Activated T-cell treated with anti-CD3 and anti-CD28 coated beads, Interleukin-2, amount 50 U/mL, for 24 hours (primary cell): ENCODE measurements at regions not wholly inside any gene's neighbourhood (a gene's known extent, or its start where the extent isn't known, plus 50 kb on each side); places are given as distances from the start of the nearest gene placed in this dataset.

Experiments
- DNase-seq: peaks from one replicate; pipeline ENCODE4 v3.0.0-alpha.2; 2020
- H3K27ac Mint-ChIP-seq: 2 replicates; pipeline ENCODE4 v1.8.0; 2020; ENCODE audit warnings: mild to moderate bottlenecking, mixed read lengths
- H3K27me3 Mint-ChIP-seq: 2 replicates; pipeline ENCODE4 v1.8.0; 2020; ENCODE audit warnings: mixed read lengths
- H3K36me3 Mint-ChIP-seq: 2 replicates; pipeline ENCODE4 v1.8.0; 2020; ENCODE audit warnings: low read depth, mixed read lengths
- H3K4me1 Mint-ChIP-seq: 2 replicates; pipeline ENCODE4 v1.8.0; 2020; ENCODE audit warnings: low read depth, mixed read lengths
- H3K4me3 Mint-ChIP-seq: 2 replicates; pipeline ENCODE4 v1.8.0; 2020; ENCODE audit warnings: mild to moderate bottlenecking, moderate library complexity, mixed read lengths
- H3K9me3 Mint-ChIP-seq: 2 replicates; pipeline ENCODE4 v1.8.0; 2020; ENCODE audit warnings: mixed read lengths

DNA sequence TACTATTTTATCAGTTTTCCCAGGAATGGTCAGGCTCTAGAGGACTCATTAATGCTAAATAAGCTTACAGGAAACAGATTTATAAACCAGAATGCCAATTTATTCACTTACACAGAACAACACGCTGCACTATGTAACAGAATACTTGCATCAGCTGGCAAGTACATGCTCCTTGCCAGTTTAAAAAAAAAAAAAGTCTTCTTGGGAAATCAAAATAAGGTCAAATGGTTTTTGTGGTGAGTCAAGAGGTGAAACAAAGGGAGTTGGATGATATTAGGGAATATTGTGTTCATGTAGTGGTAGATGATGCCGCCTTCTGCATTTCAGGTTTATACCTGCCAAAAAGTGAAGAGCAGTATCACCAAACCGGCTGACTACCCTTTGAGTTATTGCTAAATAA lies 1322.1 kb upstream of the ZEB2 start:
- H3K27me3 Mint-ChIP-seq: no peaks in the 10 kb centered on the region
- peaks cover 2% of the 10 kb centered on the region for H3K9me3 Mint-ChIP-seq
- no peak overlapping the region for H3K27ac Mint-ChIP-seq
- H3K4me3 Mint-ChIP-seq: no peak overlapping the region
- no peak for DNase-seq
- no peaks in the 10 kb centered on the region for H3K36me3 Mint-ChIP-seq
- H3K4me1 Mint-ChIP-seq: no peaks in the 10 kb centered on the region

DNA sequence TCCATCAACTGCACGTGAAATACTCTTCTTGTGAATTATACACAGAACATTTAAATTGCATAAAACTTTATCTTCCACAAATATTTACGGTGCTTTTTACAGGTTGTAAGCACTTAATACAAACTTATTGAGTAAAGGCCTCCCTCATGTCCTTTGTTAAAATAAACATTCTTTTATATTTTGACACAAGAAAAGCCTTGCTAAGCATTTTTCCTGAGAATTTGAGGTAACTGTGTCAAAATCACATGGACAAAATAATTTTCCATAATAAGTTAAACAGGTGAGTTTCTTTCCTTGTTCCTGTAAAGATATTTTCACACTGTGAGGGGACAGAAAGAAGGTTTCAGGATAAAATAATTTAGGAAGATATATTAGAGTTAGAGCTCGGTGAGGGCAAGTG lies 1317.1 kb upstream of the ZEB2 start:
- Mint-ChIP-seq H3K36me3 (no peaks in the 10 kb centered on the region), H3K9me3 (peaks cover 2% of the 10 kb centered on the region), H3K4me1 (no peaks in the 10 kb centered on the region), H3K27me3 (no peaks in the 10 kb centered on the region), H3K27ac (no peak overlapping the region), H3K4me3 (no peak overlapping the region)
- no peak for DNase-seq

DNA sequence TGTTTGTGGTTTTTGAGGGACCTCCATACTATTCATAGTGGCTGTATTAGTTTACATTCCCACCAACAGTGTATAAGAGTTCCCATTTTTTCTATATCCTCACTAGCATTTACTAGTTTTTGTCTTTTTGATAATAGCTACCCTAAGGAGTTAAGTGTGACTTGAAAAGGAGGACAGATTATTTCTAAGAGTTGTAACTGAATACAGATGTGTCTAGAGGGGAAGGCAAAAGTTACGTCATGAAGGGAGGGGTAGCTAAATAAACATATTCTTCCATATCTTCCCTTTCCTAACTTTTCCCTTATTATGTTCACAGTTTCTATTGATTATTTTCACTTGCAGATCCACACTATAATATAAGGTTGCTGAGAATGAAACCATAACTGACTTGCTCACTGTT lies 1315.7 kb upstream of the ZEB2 start:
- H3K4me3 Mint-ChIP-seq: no peak overlapping the region
- H3K36me3 Mint-ChIP-seq: no peaks in the 10 kb centered on the region
- peaks cover 2% of the 10 kb centered on the region for H3K9me3 Mint-ChIP-seq
- no peak overlapping the region for H3K27ac Mint-ChIP-seq
- H3K27me3 Mint-ChIP-seq: no peaks in the 10 kb centered on the region
- DNase-seq: no peak
- H3K4me1 Mint-ChIP-seq: no peaks in the 10 kb centered on the region

DNA sequence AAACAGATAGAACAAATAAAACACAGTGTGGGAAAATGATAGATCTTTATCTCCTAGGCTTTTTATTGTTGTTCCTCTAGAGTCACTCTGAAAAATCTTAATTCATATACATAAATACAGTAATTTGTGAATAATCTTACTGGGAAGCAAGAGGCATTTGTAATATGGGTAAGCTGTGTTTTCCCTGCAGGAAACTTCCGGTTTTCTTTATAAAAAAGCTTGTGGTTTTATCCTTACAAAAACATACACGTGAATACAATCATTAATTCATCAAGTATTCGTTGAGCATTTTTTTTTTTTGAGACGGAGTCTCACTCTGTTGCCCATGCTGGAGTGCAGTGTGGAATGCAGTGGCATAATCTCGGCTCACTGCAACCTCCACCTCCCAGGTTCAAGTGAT lies 1312.8 kb upstream of the ZEB2 start:
- Mint-ChIP-seq H3K27me3 (no peaks in the 10 kb centered on the region), H3K4me3 (no peak overlapping the region), H3K27ac (no peak overlapping the region), H3K4me1 (no peaks in the 10 kb centered on the region), H3K9me3 (no peaks in the 10 kb centered on the region), H3K36me3 (no peaks in the 10 kb centered on the region)
- no peak for DNase-seq

DNA sequence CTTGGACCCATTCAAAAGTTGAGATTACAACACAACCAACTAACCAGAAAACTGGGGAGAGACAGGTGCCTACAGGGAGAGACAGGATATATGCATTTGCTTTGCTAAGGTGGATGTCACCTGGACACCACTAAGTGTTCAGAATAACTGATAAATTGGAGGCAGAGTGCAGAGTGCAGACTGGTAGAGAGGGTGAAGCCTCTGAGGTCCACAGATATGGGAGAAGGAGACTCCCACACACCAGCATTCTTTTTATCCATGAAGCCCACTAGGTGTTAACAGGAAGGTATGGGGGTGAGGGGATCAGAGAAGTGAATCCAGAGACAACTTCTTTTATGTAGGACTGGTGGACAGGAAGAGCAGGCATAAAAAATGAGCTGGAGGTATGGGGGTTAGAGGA lies 1310.0 kb upstream of the ZEB2 start:
- Mint-ChIP-seq H3K4me1 (no peaks in the 10 kb centered on the region), H3K27me3 (no peaks in the 10 kb centered on the region), H3K4me3 (no peak overlapping the region), H3K27ac (no peak overlapping the region), H3K9me3 (peaks cover 4% of the 10 kb centered on the region), H3K36me3 (no peaks in the 10 kb centered on the region)
- no peak for DNase-seq

DNA sequence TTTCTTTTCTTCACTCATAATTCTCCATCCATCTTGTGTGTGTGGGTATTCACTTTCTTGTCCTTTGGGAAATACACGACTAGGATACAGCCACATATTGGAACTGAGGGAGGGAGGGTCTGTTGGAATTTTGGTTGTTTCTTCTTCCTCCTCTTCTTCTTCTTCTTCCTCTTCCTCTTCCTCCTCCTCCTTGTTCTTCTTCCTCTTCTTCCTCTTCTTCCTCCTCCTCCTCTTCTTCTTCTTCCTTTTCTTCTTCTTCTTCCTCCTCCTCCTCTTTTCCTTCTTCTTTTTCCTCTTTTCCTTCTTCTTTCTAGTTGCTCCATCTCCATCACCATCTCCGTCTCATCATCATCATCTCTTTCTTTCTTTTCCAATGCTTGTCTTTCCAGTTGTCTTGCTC lies 1307.3 kb upstream of the ZEB2 start:
- no peaks in the 10 kb centered on the region for H3K36me3 Mint-ChIP-seq
- H3K4me3 Mint-ChIP-seq: no peak overlapping the region
- H3K27ac Mint-ChIP-seq: no peak overlapping the region
- no peak for DNase-seq
- peaks cover 4% of the 10 kb centered on the region for H3K9me3 Mint-ChIP-seq
- H3K4me1 Mint-ChIP-seq: no peaks in the 10 kb centered on the region
- no peaks in the 10 kb centered on the region for H3K27me3 Mint-ChIP-seq

DNA sequence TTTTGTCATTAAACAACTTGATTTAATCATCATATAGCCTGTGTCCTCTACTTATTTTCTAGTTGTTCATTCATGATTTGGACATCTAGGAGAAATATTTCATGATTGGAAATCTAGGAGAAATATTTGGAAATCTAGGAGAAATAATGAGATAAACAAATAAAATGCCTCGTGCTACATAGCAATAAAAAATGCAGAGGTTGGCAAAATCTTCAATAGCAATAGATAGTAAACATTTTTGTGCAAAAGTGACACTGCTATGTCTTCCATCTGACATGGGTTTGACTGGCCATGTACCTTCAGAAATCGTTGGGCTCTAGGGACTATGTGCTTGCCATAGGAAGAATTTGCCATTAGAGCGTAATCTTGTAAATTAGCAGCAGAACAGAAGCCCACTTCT lies 1304.5 kb upstream of the ZEB2 start:
- no peaks in the 10 kb centered on the region for H3K4me1 Mint-ChIP-seq

DNA sequence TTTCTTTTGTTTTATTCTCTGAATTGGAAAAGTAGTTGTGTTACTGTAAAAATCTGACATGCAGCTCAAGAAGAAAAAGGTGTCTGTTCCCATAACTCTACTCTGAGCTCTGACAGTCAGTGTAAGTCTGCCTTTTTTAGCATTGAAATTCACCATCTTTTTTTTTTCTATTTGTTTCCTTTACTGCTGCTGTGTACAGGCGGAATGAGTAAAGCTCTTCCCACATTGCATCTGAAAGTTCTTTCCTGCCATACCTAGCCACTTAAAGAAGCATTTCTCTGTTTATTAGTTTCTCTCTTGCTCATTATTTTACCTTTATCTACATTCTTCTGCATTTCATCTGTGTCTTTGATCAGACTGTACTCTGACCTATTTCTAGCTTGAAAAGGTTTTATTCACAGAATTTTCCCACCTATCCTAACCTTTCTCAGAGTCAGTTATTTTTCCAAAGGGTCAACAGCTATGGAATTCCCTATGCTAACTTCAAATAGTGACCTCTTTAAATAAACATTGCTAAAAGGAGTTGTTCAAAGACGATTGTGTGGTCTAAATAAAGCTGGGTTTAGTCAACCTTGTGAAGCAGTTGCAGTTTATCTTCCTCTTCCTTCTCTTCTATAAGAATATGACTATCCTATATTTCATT lies 1303.1 kb upstream of the ZEB2 start:
- no peaks in the 10 kb centered on the region for H3K27me3 Mint-ChIP-seq
- DNase-seq: no peak
- peaks cover 4% of the 10 kb centered on the region for H3K9me3 Mint-ChIP-seq
- H3K27ac Mint-ChIP-seq: no peak overlapping the region
- no peak overlapping the region for H3K4me3 Mint-ChIP-seq
- H3K36me3 Mint-ChIP-seq: no peaks in the 10 kb centered on the region
- no peaks in the 10 kb centered on the region for H3K4me1 Mint-ChIP-seq

More for the DNA sequence above, 1304.5 kb upstream of the ZEB2 start:
- Mint-ChIP-seq H3K27me3 (no peaks in the 10 kb centered on the region), H3K27ac (no peak overlapping the region), H3K9me3 (peaks cover 4% of the 10 kb centered on the region), H3K4me3 (no peak overlapping the region), H3K36me3 (no peaks in the 10 kb centered on the region)
- DNase-seq: no peak

DNA sequence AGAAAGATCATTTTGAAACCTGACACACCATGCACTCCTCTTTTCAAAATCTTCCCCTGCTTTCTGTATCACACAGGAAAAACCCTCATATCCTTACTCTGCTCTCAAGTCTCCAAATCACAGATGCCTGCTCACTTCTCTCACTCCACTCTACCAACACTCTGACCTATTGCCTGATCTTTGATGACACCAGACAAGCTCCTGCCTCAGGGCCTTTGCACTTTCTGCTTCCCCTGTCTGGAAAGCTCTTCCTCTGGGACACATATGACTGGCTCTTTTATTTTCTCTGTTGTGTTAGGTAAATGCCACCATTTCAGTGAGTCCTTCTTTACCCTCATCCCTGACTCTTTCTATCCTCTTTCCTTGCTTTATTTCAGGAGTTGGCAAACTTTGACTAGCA lies 1300.7 kb upstream of the ZEB2 start:
- Mint-ChIP-seq H3K27me3 (no peaks in the 10 kb centered on the region), H3K4me1 (no peaks in the 10 kb centered on the region), H3K27ac (no peak overlapping the region), H3K36me3 (no peaks in the 10 kb centered on the region), H3K4me3 (no peak overlapping the region), H3K9me3 (no peaks in the 10 kb centered on the region)
- DNase-seq: no peak

DNA sequence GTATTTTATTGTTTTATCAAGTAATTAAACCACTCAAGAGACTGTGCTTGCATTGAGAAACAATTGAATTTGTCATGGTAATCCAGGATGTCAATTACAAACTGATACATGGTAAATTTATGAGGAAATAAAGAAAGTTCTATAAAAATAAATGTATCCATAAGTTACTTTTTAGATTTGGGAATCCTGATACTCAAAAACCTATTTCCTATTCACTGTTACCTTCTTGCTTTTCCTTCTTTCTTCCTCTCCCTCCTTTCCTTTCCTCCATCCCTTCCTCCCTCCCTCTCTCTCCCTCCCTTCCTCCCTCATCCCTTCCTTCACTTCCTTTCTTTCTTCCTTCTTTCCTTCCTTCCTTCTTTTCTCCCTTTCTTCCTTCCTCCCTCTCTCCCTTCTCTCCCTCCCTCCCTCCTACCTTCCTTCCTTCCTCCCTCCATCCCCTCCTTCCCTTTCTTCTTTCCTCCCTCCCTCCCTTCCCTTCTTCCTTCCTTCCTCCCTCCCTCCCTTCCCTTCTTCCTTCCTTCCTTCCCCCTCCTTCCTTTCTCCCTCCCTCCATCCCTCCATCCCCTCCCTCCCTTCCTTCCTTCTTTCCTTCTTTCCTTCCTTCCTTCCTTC lies 1299.1 kb upstream of the ZEB2 start:
- no peaks in the 10 kb centered on the region for H3K36me3 Mint-ChIP-seq
- H3K27me3 Mint-ChIP-seq: no peaks in the 10 kb centered on the region
- DNase-seq: no peak
- no peaks in the 10 kb centered on the region for H3K4me1 Mint-ChIP-seq
- no peak overlapping the region for H3K4me3 Mint-ChIP-seq
- no peak overlapping the region for H3K27ac Mint-ChIP-seq
- H3K9me3 Mint-ChIP-seq: no peaks in the 10 kb centered on the region

DNA sequence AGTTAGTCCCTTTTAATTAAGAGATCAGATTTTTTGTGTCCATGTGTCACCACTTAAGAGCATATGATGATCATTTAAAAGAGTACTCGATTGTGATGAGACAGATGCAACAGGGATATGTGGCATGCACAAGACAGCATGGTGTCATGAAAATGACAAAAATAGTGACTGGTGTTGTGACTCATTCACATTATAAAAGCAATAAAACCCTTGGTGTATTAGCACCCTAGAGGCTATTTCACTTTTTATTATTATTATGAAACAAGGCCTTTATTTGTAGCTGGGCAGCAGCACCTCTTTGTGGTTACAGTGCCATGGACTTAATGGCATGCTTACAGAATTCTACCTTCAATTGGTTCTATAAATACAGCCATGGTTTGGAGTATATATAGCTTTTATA lies 1296.0 kb upstream of the ZEB2 start:
- H3K4me3 Mint-ChIP-seq: no peak overlapping the region
- H3K9me3 Mint-ChIP-seq: no peaks in the 10 kb centered on the region
- no peaks in the 10 kb centered on the region for H3K27me3 Mint-ChIP-seq
- DNase-seq: no peak
- no peaks in the 10 kb centered on the region for H3K36me3 Mint-ChIP-seq
- H3K27ac Mint-ChIP-seq: no peak overlapping the region
- H3K4me1 Mint-ChIP-seq: no peaks in the 10 kb centered on the region

DNA sequence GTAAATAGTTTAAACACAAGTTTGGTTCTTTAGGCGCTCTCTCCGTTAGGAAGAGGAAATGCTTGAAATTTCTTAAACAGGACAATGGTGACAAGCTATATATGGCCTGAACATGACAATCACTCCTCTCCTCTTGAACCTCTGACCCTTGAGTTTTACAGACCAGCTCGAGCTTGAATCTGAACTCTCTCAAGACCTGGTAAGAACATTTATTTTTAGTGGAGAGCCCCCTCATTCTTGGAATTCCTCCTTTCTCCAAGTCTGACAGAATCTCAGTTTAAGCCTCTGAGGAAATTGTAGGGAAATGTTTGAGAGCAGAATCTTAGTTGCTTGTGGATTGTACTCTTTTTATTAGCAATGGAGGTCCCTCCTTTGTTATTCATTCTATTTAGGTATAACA lies 1293.6 kb upstream of the ZEB2 start:
- no peaks in the 10 kb centered on the region for H3K27me3 Mint-ChIP-seq
- no peaks in the 10 kb centered on the region for H3K4me1 Mint-ChIP-seq
- H3K36me3 Mint-ChIP-seq: no peaks in the 10 kb centered on the region
- no peak overlapping the region for H3K27ac Mint-ChIP-seq
- no peak overlapping the region for H3K4me3 Mint-ChIP-seq
- H3K9me3 Mint-ChIP-seq: no peaks in the 10 kb centered on the region
- no peak for DNase-seq

DNA sequence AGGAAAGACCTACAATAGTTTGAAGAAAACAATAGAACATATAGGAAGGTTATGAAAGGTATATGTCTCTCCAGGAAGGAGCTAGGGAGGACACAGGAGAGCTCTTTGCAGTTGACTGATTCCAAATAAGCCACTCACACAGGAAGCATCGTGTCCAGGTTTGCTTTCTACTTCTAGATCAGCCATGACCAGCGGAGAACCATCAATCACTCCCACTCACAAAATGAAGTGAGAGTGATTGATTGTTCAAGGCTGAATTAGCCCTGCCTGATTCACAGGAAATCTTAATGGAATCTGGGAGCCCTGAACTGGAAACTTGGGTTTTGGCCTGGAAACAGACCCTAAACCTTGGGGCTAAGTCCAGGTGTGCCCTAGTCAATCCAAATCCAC lies 1292.2 kb upstream of the ZEB2 start:
- no peak overlapping the region for H3K4me3 Mint-ChIP-seq
- H3K36me3 Mint-ChIP-seq: no peaks in the 10 kb centered on the region

DNA sequence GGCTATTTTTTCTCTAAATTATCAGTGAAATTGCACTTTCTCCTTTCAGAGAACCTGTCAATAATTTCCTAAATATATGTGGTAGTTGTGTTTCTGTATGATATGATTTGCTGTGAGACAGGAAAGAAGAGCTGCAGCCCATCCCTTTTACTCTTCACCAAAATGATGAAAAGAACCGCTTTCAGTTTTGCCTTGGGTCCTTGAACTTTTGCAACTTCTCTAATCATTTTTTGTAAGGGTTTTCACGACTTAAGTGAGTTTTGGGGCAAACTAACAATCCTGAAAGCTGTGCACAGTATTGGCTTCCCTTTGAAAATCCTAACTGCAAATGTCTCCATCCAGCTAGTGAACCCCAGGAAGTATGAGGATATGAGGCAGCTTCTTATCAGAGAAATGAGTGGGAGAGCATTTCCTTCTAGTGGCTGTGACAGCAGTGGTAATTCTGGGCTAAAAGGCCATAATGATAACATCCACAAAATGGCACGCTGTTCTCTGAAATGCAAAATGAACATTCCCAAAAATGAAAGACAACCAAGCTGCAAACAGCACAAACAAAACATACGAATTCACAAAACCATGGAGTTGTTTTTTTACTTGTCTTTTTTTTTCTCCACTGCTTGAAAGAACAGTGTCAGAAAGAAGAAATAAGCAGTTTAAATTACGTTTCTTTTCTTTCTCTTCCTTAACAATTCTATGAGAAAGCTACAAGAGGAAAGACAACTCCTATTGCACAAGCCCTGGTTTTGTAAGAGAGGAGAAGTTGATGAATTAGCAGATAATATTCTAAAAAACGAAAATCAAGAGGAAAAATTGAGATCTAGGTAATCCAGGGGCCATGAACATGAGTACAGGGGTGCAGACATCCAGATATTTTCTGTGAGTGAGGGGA lies 1291.6 kb upstream of the ZEB2 start:
- H3K4me3 Mint-ChIP-seq: no peak overlapping the region
- no peaks in the 10 kb centered on the region for H3K27me3 Mint-ChIP-seq
- no peaks in the 10 kb centered on the region for H3K36me3 Mint-ChIP-seq
- no peak for DNase-seq
- H3K9me3 Mint-ChIP-seq: no peaks in the 10 kb centered on the region
- H3K27ac Mint-ChIP-seq: no peak overlapping the region
- H3K4me1 Mint-ChIP-seq: no peaks in the 10 kb centered on the region

More for the DNA sequence above, 1292.2 kb upstream of the ZEB2 start:
- Mint-ChIP-seq H3K27me3 (no peaks in the 10 kb centered on the region), H3K27ac (no peak overlapping the region), H3K9me3 (no peaks in the 10 kb centered on the region), H3K4me1 (no peaks in the 10 kb centered on the region)
- DNase-seq: no peak

DNA sequence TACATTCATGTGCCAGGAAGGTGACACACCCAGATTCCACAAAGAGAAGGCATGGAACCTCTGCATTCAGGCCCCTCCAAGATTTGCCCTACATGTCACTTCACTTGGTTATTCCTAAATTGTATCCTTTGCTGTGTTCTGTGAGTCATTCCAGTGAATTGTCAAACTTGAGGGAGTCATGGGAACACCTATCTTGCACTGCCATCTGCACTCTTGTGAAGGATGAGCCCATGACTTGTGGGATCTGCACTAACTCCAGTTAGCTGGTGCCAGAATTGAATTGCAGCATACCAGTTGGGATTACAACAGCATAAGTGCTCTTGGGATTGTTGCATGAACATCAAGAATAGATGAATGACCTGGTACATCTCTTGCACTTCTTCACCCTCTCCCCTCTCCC lies 1288.0 kb upstream of the ZEB2 start:
- Mint-ChIP-seq H3K27me3 (no peaks in the 10 kb centered on the region), H3K27ac (no peak overlapping the region), H3K4me1 (no peaks in the 10 kb centered on the region), H3K4me3 (no peak overlapping the region), H3K9me3 (no peaks in the 10 kb centered on the region), H3K36me3 (no peaks in the 10 kb centered on the region)
- no peak for DNase-seq
